NCI-H2107 treated with DMSO at 0.1 percent for 48 hours (cell line): ENCODE measurements at regions not wholly inside any gene's neighbourhood (a gene's known extent, or its start where the extent isn't known, plus 50 kb on each side); places are given as distances from the start of the nearest gene placed in this dataset.
"Not testable (repeated sequence)": the region's sequence is repeated elsewhere in the genome, so short reads cannot be mapped to it uniquely, and the experiment has no call there.

Source experiments
- DNase-seq: peaks from one replicate; lab custom pipeline; 2025; ENCODE audit not compliant: unreplicated experiment; lab: John Stamatoyannopoulos, UW

GRCh38 chr10:34016576-34016975, 682.1 kb upstream of the NRP1 start:
- no peak for DNase-seq

DNA sequence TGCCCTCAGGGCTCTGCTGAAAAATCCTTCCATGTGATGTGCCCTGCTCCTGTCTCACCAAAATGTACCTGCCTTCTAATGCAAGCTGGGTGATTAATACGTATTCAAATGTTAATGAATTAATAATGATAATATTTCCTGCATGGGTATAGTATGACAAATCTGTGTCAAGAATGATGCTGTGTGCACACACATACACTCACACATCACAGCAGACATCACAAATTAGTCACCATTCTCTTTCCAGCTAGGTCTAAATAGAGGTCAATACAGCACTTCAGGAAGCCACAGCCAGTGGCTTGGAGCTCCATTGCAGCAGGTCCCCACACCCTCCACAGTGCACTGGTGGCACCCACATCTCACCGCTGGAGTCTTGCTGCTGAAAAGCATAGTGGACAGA, 681.2 kb upstream of the NRP1 start:
- DNase-seq, result no peak

GRCh38 chr10:34013235-34013634, 678.8 kb upstream of the NRP1 start:
- DNase-seq, result no peak

DNA sequence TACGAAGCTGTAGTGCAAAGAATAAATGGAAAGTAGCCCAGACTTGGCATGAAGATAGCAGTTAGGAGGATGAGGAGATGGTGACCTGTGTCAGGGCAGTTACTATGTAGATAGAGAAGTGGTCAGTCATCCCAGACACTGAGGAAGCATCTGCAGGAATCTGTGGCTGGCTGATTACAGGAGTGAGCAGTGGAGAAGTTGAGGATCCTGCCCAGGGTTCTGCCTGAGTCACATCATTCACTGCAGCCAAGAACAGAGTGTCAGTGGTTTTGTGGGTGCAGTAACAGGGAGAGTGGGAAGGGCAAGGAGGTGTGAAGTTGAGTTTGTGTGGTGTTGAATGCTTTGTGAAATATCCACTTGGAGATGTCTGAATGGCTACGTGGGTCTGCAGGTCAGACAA, 676.4 kb upstream of the NRP1 start:
- DNase-seq, result no peak

GRCh38 chr10:34010228-34010627, 675.8 kb upstream of the NRP1 start:
- not testable (repeated sequence) for DNase-seq

GRCh38 chr10:34008656-34009055, 674.2 kb upstream of the NRP1 start:
- DNase-seq, result no peak

GRCh38 chr10:34006471-34006870, 672.0 kb upstream of the NRP1 start:
- no peak for DNase-seq

DNA sequence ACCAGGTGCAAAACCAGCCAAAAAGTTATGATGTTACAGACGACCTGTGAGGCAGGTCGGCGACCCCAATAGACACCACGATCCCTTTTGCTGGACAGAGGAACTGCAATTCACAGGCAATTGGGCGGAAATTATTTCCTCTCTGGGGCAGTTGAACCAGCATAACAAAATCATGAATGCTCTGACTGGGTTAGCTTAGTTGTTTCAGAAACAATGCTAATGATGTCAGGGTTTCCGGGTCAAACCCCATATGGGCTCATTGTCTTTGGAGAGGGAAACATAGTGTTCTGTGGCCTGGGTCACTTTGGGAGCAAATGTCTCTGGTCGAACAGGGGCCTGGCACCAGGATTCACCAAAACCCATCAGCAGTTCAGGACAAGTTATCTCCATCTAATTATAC, 669.1 kb upstream of the NRP1 start:
- no peak for DNase-seq

- DNase-seq, result no peak
Observed at GRCh38 chr10:34002896-34003295, 668.4 kb upstream of the NRP1 start.

DNA sequence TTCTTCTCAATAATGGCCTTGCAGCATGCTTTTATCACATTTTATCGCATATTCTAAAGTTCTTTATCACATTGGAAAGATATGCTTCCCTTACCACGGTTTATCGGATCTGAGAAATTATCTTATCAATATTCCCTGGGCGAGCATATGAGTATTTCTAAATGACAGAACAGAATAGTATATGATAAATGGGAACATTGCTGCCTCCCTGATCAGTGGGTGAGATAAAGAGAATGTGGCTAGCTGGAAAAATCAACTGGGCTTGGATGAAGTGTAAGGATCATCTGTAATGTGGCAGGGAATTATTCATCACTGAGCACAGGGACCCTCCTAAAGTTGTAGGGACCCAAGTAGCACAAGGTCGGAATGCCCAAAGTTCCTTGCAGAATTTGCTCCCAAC, 667.4 kb upstream of the NRP1 start:
- no peak for DNase-seq

GRCh38 chr10:34001087-34001580, 666.7 kb upstream of the NRP1 start:
- no peak for DNase-seq

DNA sequence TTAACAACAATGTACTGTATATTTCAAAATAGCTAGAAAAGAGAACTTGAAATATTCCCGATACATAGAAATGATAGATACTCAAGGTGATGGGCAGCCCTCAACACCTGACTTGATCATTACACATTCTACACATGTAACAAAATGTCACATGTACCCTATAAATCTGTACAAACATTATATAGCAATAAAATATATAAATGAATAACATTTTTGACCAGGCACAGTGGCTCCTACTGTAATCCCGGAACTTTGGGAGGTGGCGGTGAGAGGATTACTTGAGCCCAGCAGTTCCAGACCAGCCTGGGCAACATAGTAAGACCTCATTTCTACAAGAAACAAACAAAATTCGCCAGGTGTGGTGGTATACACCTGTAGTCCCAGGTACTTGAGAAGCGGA, 659.5 kb upstream of the NRP1 start:
- no peak for DNase-seq

GRCh38 chr10:33991924-33992323, 657.5 kb upstream of the NRP1 start:
- DNase-seq, result no peak

GRCh38 chr10:33986515-33986914, 652.0 kb upstream of the NRP1 start:
- no peak for DNase-seq

DNA sequence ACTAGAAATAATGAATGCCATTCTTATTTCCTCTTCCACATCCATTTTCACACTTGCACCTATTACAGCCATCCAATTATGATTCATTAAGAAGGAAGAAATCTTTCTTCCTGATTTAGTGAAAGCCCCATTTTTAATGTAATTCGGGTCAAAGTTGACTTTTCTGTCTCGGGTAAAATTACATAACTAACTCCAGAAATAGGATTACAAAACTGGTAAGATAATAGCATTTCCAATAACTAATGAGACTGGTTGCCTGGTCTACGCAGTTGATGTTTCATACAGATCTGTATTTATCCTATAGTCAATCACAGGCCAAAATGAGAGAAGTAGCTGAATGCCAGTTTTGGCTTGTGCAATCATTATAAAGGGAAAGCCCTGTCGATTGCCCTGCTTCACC, 651.5 kb upstream of the NRP1 start:
- no peak for DNase-seq

DNA sequence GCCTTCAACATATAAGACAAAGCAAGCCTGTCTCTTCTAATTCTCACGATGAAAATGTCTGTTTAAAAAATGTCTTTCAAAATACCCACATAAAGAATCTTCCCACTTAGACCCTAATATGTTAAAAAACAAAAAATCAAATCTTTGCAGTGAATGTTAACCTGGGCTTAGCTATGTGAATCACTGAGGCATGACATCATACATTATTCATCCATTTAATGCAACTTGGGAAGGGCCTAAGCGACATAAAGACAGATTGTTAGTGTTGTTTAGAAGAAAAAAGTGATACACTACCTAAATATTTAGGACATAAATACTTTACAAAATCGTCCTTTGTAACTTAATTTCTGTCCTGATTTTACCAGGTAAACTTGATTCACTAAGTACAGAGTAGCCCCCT, 648.5 kb upstream of the NRP1 start:
- DNase-seq, result no peak

DNA sequence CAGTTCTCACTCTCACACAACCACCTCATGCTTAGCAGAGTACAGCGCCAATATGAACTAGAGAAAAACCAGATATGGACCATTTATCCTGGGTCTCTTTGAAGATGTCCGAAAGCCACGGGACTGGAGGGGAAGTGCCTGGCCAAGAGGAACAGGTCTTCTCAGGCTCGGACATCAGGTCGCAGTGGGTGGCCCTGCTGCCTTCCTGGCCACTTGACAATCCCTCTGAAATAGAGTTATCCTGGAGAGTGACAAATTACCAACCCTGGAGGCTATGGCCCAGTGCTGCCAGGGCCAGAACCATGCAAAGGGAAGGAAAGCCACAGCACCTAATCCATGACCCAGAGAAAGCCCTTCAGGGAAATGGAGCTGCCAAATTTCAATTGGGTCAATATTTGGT, 646.8 kb upstream of the NRP1 start:
- DNase-seq, result no peak

DNA sequence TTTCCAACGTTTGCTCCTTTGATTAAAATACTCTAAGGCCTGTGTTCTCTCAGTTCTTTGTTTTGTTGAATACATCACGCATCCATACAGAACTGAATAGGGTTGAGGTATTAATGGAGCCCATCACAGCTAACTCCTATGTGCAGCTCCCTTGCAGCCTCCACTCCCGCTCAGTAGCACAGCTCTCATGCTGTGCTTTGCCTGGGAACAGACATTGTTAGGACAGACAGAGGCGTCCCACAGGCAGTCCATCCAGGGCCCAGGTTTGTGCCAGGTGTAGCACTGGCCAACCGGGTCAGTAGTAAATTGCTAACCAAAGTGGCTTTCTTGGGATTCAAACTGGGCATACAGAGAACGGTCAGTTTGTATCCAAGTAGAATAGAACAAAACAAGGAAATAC, 644.7 kb upstream of the NRP1 start:
- no peak for DNase-seq

- DNase-seq, result no peak
Observed at GRCh38 chr10:33975481-33975880, 641.0 kb upstream of the NRP1 start.

DNA sequence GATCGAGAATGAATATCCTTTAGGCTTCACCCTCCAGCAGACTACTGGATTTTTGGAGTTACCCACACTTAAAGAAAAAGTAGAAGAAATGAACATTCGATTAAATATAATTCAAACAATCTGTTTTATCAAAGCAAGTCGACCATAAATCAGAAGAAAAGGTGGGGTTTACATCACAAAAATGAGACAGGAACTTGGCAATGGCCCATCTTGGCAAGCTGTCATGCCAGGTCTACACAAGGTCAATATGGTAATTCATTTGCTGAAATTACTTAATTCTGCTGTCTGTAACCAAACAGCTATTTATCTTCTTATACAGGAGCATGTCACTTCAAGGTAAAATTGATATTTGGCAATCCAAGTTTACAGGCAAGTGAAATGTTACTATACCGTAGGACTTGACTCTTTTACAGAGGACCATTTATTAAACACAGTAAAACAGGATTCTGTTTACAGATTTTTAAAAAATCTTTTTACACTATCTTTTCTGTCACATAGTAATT, 640.6 kb upstream of the NRP1 start:
- DNase-seq, result no peak

DNA sequence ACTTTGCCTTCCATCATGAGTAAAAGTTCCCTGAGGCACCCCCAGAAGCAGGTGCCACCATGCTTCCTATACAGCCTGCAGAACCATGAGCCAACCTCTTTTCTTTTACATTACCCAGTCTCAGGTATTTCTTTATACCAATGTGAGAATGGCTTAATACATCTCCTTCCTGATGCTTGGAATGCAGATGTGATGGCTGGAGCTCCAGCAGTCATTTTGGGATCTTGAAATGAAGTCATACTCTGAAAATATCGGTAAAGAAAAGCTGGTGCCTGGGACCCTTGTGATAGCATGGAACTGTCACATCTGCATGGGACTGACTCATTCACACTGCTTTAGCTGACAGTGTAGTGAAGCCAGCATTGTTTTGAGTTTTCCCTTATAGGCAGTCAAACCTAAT, 634.5 kb upstream of the NRP1 start:
- DNase-seq, result no peak

- DNase-seq, result no peak
Observed at GRCh38 chr10:33967606-33968120, 633.2 kb upstream of the NRP1 start.

DNA sequence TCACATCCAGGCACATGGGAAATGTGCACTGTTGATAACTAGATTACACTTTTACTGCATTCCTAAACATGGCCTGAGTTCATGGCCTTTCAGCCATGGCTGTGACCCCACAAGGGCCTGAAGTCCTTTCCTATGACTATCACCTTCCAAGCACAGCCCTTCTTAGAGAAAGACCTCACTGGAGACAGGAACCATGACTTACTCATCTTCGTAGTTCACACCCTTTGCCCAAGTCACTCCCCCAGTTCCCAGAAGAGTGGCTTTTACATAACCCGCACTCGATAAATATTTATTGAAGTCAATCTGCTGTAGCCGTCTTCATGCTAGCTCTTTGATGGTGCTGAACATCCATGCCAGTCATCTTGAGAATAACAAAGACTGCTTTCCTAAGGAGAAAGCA, 632.5 kb upstream of the NRP1 start:
- no peak for DNase-seq
